Smooth muscle cell (in vitro differentiated cells): ENCODE measurements at regions not wholly inside any gene's neighbourhood (a gene's known extent, or its start where the extent isn't known, plus 50 kb on each side); places are given as distances from the start of the nearest gene placed in this dataset.

Source experiments
- DNase-seq: peaks from one replicate; lab custom pipeline; 2025; ENCODE audit not compliant: unreplicated experiment; lab: John Stamatoyannopoulos, UW
- H2AFZ ChIP-seq: fragments of 200-600 bp; sonication (generic); 2 replicates; pipeline ENCODE4 v1.6.0; 2016; ENCODE audit warnings: antibody characterized with exemption, low read depth, mild to moderate bottlenecking
- H3F3A ChIP-seq: fragments of 200-600 bp; sonication (generic); 2 replicates; pipeline ENCODE4 v1.6.0; 2017; ENCODE audit warnings: antibody characterized with exemption, low read depth
- H3K27ac ChIP-seq: fragments of 200-600 bp; sonication (generic); 2 replicates; pipeline ENCODE4 v1.5.1; 2016; ENCODE audit warnings: low read depth, mild to moderate bottlenecking
- H3K27me3 ChIP-seq: fragments of 200-600 bp; sonication (generic); 2 replicates; pipeline ENCODE4 v1.6.1; 2016; ENCODE audit warnings: low read depth, mild to moderate bottlenecking
- H3K36me3 ChIP-seq: fragments of 200-600 bp; sonication (generic); 2 replicates; pipeline ENCODE4 v1.5.1; 2016; ENCODE audit warnings: low read depth
- H3K4me1 ChIP-seq: fragments of 200-600 bp; sonication (generic); 2 replicates; pipeline ENCODE4 v1.5.1; 2016; ENCODE audit warnings: low read depth
- H3K4me2 ChIP-seq: fragments of 200-600 bp; sonication (generic); 2 replicates; pipeline ENCODE4 v1.6.0; 2016; ENCODE audit warnings: mild to moderate bottlenecking
- H3K4me3 ChIP-seq: fragments of 200-600 bp; sonication (generic); 2 replicates; pipeline ENCODE4 v1.5.1; 2016; ENCODE audit warnings: mild to moderate bottlenecking
- H3K79me2 ChIP-seq: fragments of 200-600 bp; sonication (generic); 2 replicates; pipeline ENCODE4 v1.6.0; 2016; ENCODE audit warnings: low read depth, mild to moderate bottlenecking
- H3K9ac ChIP-seq: fragments of 200-600 bp; sonication (generic); 2 replicates; pipeline ENCODE4 v1.6.0; 2016; ENCODE audit warnings: low read depth
- H3K9me3 ChIP-seq: fragments of 200-600 bp; sonication (generic); replicated peaks from 2 replicates; pipeline ENCODE4 v1.5.1; 2016; ENCODE audit warnings: low read depth
- H4K20me1 ChIP-seq: fragments of 200-600 bp; sonication (generic); 2 replicates; pipeline ENCODE4 v1.6.0; 2016; ENCODE audit warnings: low read depth
- CTCF ChIP-seq: fragments of 200-600 bp; sonication (generic); IDR thresholded peaks from 2 replicates; pipeline ENCODE4 v1.5.1; 2017; ENCODE audit warnings: borderline replicate concordance, mild to moderate bottlenecking, antibody characterized with exemption; ENCODE audit not compliant: insufficient read depth, poor library complexity, severe bottlenecking
- WGBS: methylation state at CpG from one replicate; pipeline ENCODE4 v1.1.7; 2016; ENCODE audit warnings: low lambda C conversion rate; 5-methylcytosine and 5-hydroxymethylcytosine counted together

- H3F3A ChIP-seq = no peaks in the 10 kb centered on the region
- H3K9me3 ChIP-seq = no peaks in the 10 kb centered on the region
- H3K79me2 ChIP-seq = no peaks in the 10 kb centered on the region
- H3K4me3 ChIP-seq = no peak overlapping the region
- no peaks in the 10 kb centered on the region for H3K4me1 ChIP-seq
- H3K27me3 ChIP-seq = no peaks in the 10 kb centered on the region
- no peak overlapping the region for H3K27ac ChIP-seq
- no peaks in the 10 kb centered on the region for H3K36me3 ChIP-seq
- H2AFZ ChIP-seq = no peak overlapping the region
- no peak overlapping the region for H3K9ac ChIP-seq
- peak overlapping the region; percentile 1 for H3K4me2 ChIP-seq
- TF ChIP-seq CTCF = no peak
- no peaks in the 10 kb centered on the region for H4K20me1 ChIP-seq
- no peak for DNase-seq
Observed at GRCh38 chr14:51789596-51789995, 70.8 kb upstream of the GNG2 start.

GRCh38 chr14:51792809-51793208, 67.6 kb upstream of the GNG2 start:
- H3F3A ChIP-seq = no peaks in the 10 kb centered on the region
- H4K20me1 ChIP-seq = no peaks in the 10 kb centered on the region
- no peak for TF ChIP-seq CTCF
- H3K9me3 ChIP-seq = no peaks in the 10 kb centered on the region
- DNase-seq = no peak
- no peak overlapping the region for H2AFZ ChIP-seq
- no peaks in the 10 kb centered on the region for H3K79me2 ChIP-seq
- H3K36me3 ChIP-seq = no peaks in the 10 kb centered on the region
- 68% methylated on average over 2 of the region's 2 CpGs for WGBS
- H3K27ac ChIP-seq = no peak overlapping the region
- no peaks in the 10 kb centered on the region for H3K27me3 ChIP-seq
- no peak overlapping the region for H3K9ac ChIP-seq
- H3K4me3 ChIP-seq = no peak overlapping the region
- H3K4me2 ChIP-seq = no peak overlapping the region
- no peaks in the 10 kb centered on the region for H3K4me1 ChIP-seq

- Histone ChIP-seq H3K4me3 (no peak overlapping the region), H3K79me2 (no peaks in the 10 kb centered on the region), H3K9me3 (no peaks in the 10 kb centered on the region), H4K20me1 (no peaks in the 10 kb centered on the region), H3K27ac (no peak overlapping the region), H3K27me3 (no peaks in the 10 kb centered on the region), H3K36me3 (no peaks in the 10 kb centered on the region), H3K9ac (no peak overlapping the region), H3F3A (no peaks in the 10 kb centered on the region), H2AFZ (no peak overlapping the region), H3K4me2 (no peak overlapping the region), H3K4me1 (peaks cover 4% of the 10 kb centered on the region)
- no peak for TF ChIP-seq CTCF
- 83% methylated on average over 2 of the region's 2 CpGs for WGBS
- DNase-seq = no peak
Observed at GRCh38 chr14:51805541-51805940, 54.9 kb upstream of the GNG2 start.
